ENCODE measurements at regions not wholly inside any gene's neighbourhood (a gene's known extent, or its start where the extent isn't known, plus 50 kb on each side); places are given as distances from the start of the nearest gene placed in this dataset.
A peak's percentile ranks its signal among the peaks of the same experiment; 100 is the strongest.
"Not testable (repeated sequence)": the region's sequence is repeated elsewhere in the genome, so short reads cannot be mapped to it uniquely, and the experiment has no call there.

GRCh38 chr14:106309423-106309822 lies 783.0 kb downstream of the TMEM121 start:
- no peak for DNase-seq

- DNase-seq, result no peak
These were observed 789.1 kb downstream of the TMEM121 start for GRCh38 chr14:106315436-106315835.

GRCh38 chr14:106317593-106317992 lies 791.2 kb downstream of the TMEM121 start:
- no peak for DNase-seq

GRCh38 chr14:106318700-106319099 lies 792.3 kb downstream of the TMEM121 start:
- DNase-seq, result peak; percentile 50

- DNase-seq, result peak; percentile 46
These were observed 797.6 kb downstream of the TMEM121 start for GRCh38 chr14:106323970-106324369.

GRCh38 chr14:106327234-106327633 lies 800.9 kb downstream of the TMEM121 start:
- no peak for DNase-seq

GRCh38 chr14:106327702-106328353 lies 801.4 kb downstream of the TMEM121 start:
- not testable (repeated sequence) for DNase-seq

- DNase-seq, result not testable (repeated sequence)
These were observed 802.9 kb downstream of the TMEM121 start for GRCh38 chr14:106329243-106329642.

- DNase-seq, result not testable (repeated sequence)
These were observed 803.8 kb downstream of the TMEM121 start for GRCh38 chr14:106329987-106330774.

- peak; percentile 84 for DNase-seq
These were observed 808.2 kb downstream of the TMEM121 start for GRCh38 chr14:106334428-106335109.

- DNase-seq, result not testable (repeated sequence)
These were observed 808.7 kb downstream of the TMEM121 start for GRCh38 chr14:106335110-106335429.

GRCh38 chr14:106338775-106339174 lies 812.4 kb downstream of the TMEM121 start:
- DNase-seq, result not testable (repeated sequence)

GRCh38 chr14:106340658-106341057 lies 814.3 kb downstream of the TMEM121 start:
- not testable (repeated sequence) for DNase-seq

- not testable (repeated sequence) for DNase-seq
These were observed 814.8 kb downstream of the TMEM121 start for GRCh38 chr14:106341161-106341560.

GRCh38 chr14:106343626-106344025 lies 817.2 kb downstream of the TMEM121 start:
- DNase-seq, result no peak

GRCh38 chr14:106344065-106344614 lies 817.8 kb downstream of the TMEM121 start:
- DNase-seq, result not testable (repeated sequence)

GRCh38 chr14:106344791-106345479 lies 818.6 kb downstream of the TMEM121 start:
- DNase-seq, result not testable (repeated sequence)

GRCh38 chr14:106346084-106346483 lies 819.7 kb downstream of the TMEM121 start:
- no peak for DNase-seq

- DNase-seq, result no peak
These were observed 820.3 kb downstream of the TMEM121 start for GRCh38 chr14:106346534-106347290.

- DNase-seq, result no peak
These were observed 821.0 kb downstream of the TMEM121 start for GRCh38 chr14:106347291-106347778.

- DNase-seq, result no peak
These were observed 821.7 kb downstream of the TMEM121 start for GRCh38 chr14:106347890-106348755.
